Tibial nerve (tissue), 3 donors: ENCODE measurements at regions not wholly inside any gene's neighbourhood (a gene's known extent, or its start where the extent isn't known, plus 50 kb on each side); places are given as distances from the start of the nearest gene placed in this dataset.

Experiments used
- POLR2A ChIP-seq, 2 donors: fragments of 450-650 bp; IDR thresholded peaks; one replicate each; pipeline ENCODE4 v1.6.1; 2017; ENCODE audit warnings: antibody characterized with exemption in 2 of 2, mild to moderate bottlenecking in 2 of 2, moderate library complexity in 2 of 2
- TF ChIP-seq, protein P1 (sequence below), 5 experiments: fragments of 200-600 bp in 3 of 5; fragments of 450-650 bp in 2 of 5; sonication (generic) in 3 of 5; IDR thresholded peaks; one replicate each; pipeline ENCODE4 v1.5.1; 2016 to 2019; ENCODE audit warnings: antibody characterized with exemption in 5 of 5, mild to moderate bottlenecking in 3 of 5, moderate library complexity in 2 of 5

DNA sequence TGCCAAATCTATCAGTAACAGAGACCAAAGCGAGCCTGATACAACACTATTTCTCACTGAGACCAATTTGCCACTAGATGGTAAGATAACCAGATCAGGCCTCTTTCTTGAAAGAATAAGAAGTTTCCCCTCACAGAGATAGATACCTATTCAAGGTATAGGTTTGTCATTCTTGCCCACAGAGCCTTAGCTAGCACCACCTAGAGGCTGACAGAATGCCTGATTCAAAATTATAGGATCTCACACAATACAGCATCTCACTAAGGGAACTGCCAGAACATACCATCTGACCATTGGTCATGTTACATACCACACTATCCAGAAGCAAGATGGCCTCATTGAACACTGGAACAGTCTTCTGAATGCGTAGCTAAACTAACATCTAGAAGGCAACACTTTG lies 166.6 kb upstream of the HCN1 start:
- TF ChIP-seq, protein P1, sequence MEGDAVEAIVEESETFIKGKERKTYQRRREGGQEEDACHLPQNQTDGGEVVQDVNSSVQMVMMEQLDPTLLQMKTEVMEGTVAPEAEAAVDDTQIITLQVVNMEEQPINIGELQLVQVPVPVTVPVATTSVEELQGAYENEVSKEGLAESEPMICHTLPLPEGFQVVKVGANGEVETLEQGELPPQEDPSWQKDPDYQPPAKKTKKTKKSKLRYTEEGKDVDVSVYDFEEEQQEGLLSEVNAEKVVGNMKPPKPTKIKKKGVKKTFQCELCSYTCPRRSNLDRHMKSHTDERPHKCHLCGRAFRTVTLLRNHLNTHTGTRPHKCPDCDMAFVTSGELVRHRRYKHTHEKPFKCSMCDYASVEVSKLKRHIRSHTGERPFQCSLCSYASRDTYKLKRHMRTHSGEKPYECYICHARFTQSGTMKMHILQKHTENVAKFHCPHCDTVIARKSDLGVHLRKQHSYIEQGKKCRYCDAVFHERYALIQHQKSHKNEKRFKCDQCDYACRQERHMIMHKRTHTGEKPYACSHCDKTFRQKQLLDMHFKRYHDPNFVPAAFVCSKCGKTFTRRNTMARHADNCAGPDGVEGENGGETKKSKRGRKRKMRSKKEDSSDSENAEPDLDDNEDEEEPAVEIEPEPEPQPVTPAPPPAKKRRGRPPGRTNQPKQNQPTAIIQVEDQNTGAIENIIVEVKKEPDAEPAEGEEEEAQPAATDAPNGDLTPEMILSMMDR (IDR thresholded peaks at IDR 0.05), result no peak
- no peak for TF ChIP-seq POLR2A (IDR thresholded peaks at IDR 0.05)
